H54 (cell line): ENCODE measurements at regions not wholly inside any gene's neighbourhood (a gene's known extent, or its start where the extent isn't known, plus 50 kb on each side); places are given as distances from the start of the nearest gene placed in this dataset.
"Not testable (repeated sequence)": the region's sequence is repeated elsewhere in the genome, so short reads cannot be mapped to it uniquely, and the experiment has no call there.

Experiments used
- DNase-seq: peaks from one replicate; pipeline ENCODE4 v3.0.0; 2011; ENCODE audit warnings: low spot score, mixed read lengths; ENCODE audit not compliant: insufficient read length
- FAIRE-seq: peaks from 3 replicates; lab custom pipeline; 2011; peaks lifted over from hg19 to GRCh38; lab: Jason Lieb, UNC
- POLR2A ChIP-seq: IDR thresholded peaks from 2 replicates; pipeline ENCODE4 v1.6.1; 2011; ENCODE audit warnings: low read depth, mild to moderate bottlenecking, low read length

GRCh38 chr13:33381906-33382305 lies 96.4 kb upstream of the STARD13 start:
- TF ChIP-seq POLR2A = no peak
- FAIRE-seq (no peak), DNase-seq (no peak)

GRCh38 chr13:33383724-33384577 lies 98.4 kb upstream of the STARD13 start:
- no peak for FAIRE-seq
- DNase-seq = no peak
- no peak for TF ChIP-seq POLR2A

- FAIRE-seq (no peak), DNase-seq (peak; percentile 2)
- TF ChIP-seq POLR2A = no peak
These were observed 102.9 kb upstream of the STARD13 start for GRCh38 chr13:33388286-33388998.

GRCh38 chr13:33392794-33393405 lies 107.3 kb upstream of the STARD13 start:
- DNase-seq = no peak
- no peak for FAIRE-seq
- no peak for TF ChIP-seq POLR2A

GRCh38 chr13:33394294-33394932 lies 108.9 kb upstream of the STARD13 start:
- no peak for TF ChIP-seq POLR2A
- FAIRE-seq (no peak), DNase-seq (no peak)

GRCh38 chr13:33401238-33401637 lies 115.7 kb upstream of the STARD13 start:
- TF ChIP-seq POLR2A = no peak
- no peak for FAIRE-seq
- no peak for DNase-seq

- FAIRE-seq = no peak
- DNase-seq = no peak
- no peak for TF ChIP-seq POLR2A
These were observed 117.4 kb upstream of the STARD13 start for GRCh38 chr13:33402975-33403374.

- FAIRE-seq = no peak
- DNase-seq = no peak
- no peak for TF ChIP-seq POLR2A
These were observed 118.3 kb upstream of the STARD13 start for GRCh38 chr13:33403807-33404362.

GRCh38 chr13:33405371-33405770 lies 119.8 kb upstream of the STARD13 start:
- no peak for TF ChIP-seq POLR2A
- FAIRE-seq (no peak), DNase-seq (no peak)

- no peak for TF ChIP-seq POLR2A
- no peak for DNase-seq
- no peak for FAIRE-seq
These were observed 124.3 kb upstream of the STARD13 start for GRCh38 chr13:33409673-33410510.

- no peak for TF ChIP-seq POLR2A
- DNase-seq (no peak), FAIRE-seq (no peak)
These were observed 125.1 kb upstream of the STARD13 start for GRCh38 chr13:33410619-33411018.

- no peak for TF ChIP-seq POLR2A
- DNase-seq = no peak
- FAIRE-seq = no peak
These were observed 125.8 kb upstream of the STARD13 start for GRCh38 chr13:33411312-33411711.

- TF ChIP-seq POLR2A = no peak
- no peak for DNase-seq
- FAIRE-seq = no peak
These were observed 130.3 kb upstream of the STARD13 start for GRCh38 chr13:33415822-33416221.

- FAIRE-seq, DNase-seq: not testable (repeated sequence)
These were observed 132.8 kb upstream of the STARD13 start for GRCh38 chr13:33418224-33418953.

- not testable (repeated sequence) for FAIRE-seq, DNase-seq
These were observed 134.6 kb upstream of the STARD13 start for GRCh38 chr13:33420117-33420516.
